Lower leg skin (tissue), 4 donors: ENCODE measurements at regions not wholly inside any gene's neighbourhood (a gene's known extent, or its start where the extent isn't known, plus 50 kb on each side); places are given as distances from the start of the nearest gene placed in this dataset.

Experiments used
- DNase-seq, 2 donors: peaks; one replicate each; pipeline ENCODE4 v3.0.0-alpha.2; 2019; ENCODE audit warnings: low spot score in 2 of 2
- H3K4me3 ChIP-seq: fragments of 200-600 bp; sonication (generic); 2 replicates; pipeline ENCODE4 v1.5.1; 2017; ENCODE audit warnings: mild to moderate bottlenecking, low read depth; ENCODE audit not compliant: poor library complexity, severe bottlenecking
- CTCF ChIP-seq, 3 donors: fragments of 450-650 bp; IDR thresholded peaks; one replicate each; pipeline ENCODE4 v1.5.1; 2016; ENCODE audit warnings: antibody characterized with exemption in 3 of 3, mild to moderate bottlenecking in 3 of 3, moderate library complexity in 2 of 3
- POLR2A ChIP-seq, 2 donors: fragments of 450-650 bp; IDR thresholded peaks; one replicate each; pipeline ENCODE4 v1.6.1; 2016 to 2017; ENCODE audit warnings: antibody characterized with exemption in 2 of 2, mild to moderate bottlenecking in 1 of 2, moderate library complexity in 1 of 2
- WGBS, 2 donors: methylation state at CpG; one replicate each; pipeline ENCODE4 v1.1.5; 2018; 5-methylcytosine and 5-hydroxymethylcytosine counted together
- intact Hi-C: fragments of 100-400 bp; cut with DNase I; formaldehyde crosslinking; loops from one replicate; pipeline ENCODE4 v1.15.0; 2023; ENCODE audit warnings: low total_unique reads

GRCh38 chr10:125557801-125558505 is 125.0 kb downstream of the TEX36 start:
- TF ChIP-seq POLR2A (IDR thresholded peaks at IDR 0.05) (no peak), CTCF (IDR thresholded peaks at IDR 0.05) (no peak)
- WGBS, 2 donors, result 69 to 72% methylated on average over 7 of the region's 7 CpGs
- H3K4me3 ChIP-seq, result no peak overlapping the region
- intact Hi-C loops, result no loop called here
- no peak for DNase-seq

- DNase-seq, result no peak
- TF ChIP-seq CTCF (IDR thresholded peaks at IDR 0.05) (no peak), POLR2A (IDR thresholded peaks at IDR 0.05) (no peak)
- intact Hi-C loops, result no loop called here
- WGBS, 2 donors, result 35 to 52% methylated on average over 4 of the region's 4 CpGs
- H3K4me3 ChIP-seq, result no peak overlapping the region
Measured at GRCh38 chr10:125557311-125557710, 125.7 kb downstream of the TEX36 start.

- intact Hi-C loops, result no loop called here
- 34 to 39% methylated on average over 4 of the region's 4 CpGs for WGBS, 2 donors
- no peak overlapping the region for H3K4me3 ChIP-seq
- DNase-seq, result no peak
- no peak for TF ChIP-seq CTCF (IDR thresholded peaks at IDR 0.05)
- TF ChIP-seq POLR2A (IDR thresholded peaks at IDR 0.05), result no peak
Measured at GRCh38 chr10:125556882-125557281, 126.1 kb downstream of the TEX36 start.

- no peak for DNase-seq
- H3K4me3 ChIP-seq, result no peak overlapping the region
- TF ChIP-seq POLR2A (IDR thresholded peaks at IDR 0.05) (no peak), CTCF (IDR thresholded peaks at IDR 0.05) (no peak)
- 82 to 87% methylated on average over 12 of the region's 12 CpGs for WGBS, 2 donors
- intact Hi-C loops, result no loop called here
Measured at GRCh38 chr10:125555743-125556142, 127.2 kb downstream of the TEX36 start.

GRCh38 chr10:125555267-125555666 is 127.7 kb downstream of the TEX36 start:
- no peak overlapping the region for H3K4me3 ChIP-seq
- 84 to 86% methylated on average over 9 of the region's 9 CpGs for WGBS, 2 donors
- intact Hi-C loops, result no loop called here
- TF ChIP-seq CTCF (IDR thresholded peaks at IDR 0.05), result no peak
- TF ChIP-seq POLR2A (IDR thresholded peaks at IDR 0.05), result no peak
- DNase-seq, result no peak

GRCh38 chr10:125554753-125555152 is 128.2 kb downstream of the TEX36 start:
- intact Hi-C loops, result no loop called here
- WGBS, 2 donors, result 77 to 83% methylated on average over 4 of the region's 4 CpGs
- H3K4me3 ChIP-seq, result no peak overlapping the region
- no peak for DNase-seq
- TF ChIP-seq CTCF (IDR thresholded peaks at IDR 0.05) (no peak), POLR2A (IDR thresholded peaks at IDR 0.05) (no peak)
